HG02642 (cell line): ENCODE measurements at regions not wholly inside any gene's neighbourhood (a gene's known extent, or its start where the extent isn't known, plus 50 kb on each side); places are given as distances from the start of the nearest gene placed in this dataset.
"Not testable (repeated sequence)": the region's sequence is repeated elsewhere in the genome, so short reads cannot be mapped to it uniquely, and the experiment has no call there.

ENCODE experiments used
- ATAC-seq: cut with Tn5 transposase; IDR thresholded peaks from one replicate; pipeline ENCODE4 v1.9.1; 2021; ENCODE audit warnings: mild to moderate bottlenecking; ENCODE audit not compliant: unreplicated experiment, poor library complexity

DNA sequence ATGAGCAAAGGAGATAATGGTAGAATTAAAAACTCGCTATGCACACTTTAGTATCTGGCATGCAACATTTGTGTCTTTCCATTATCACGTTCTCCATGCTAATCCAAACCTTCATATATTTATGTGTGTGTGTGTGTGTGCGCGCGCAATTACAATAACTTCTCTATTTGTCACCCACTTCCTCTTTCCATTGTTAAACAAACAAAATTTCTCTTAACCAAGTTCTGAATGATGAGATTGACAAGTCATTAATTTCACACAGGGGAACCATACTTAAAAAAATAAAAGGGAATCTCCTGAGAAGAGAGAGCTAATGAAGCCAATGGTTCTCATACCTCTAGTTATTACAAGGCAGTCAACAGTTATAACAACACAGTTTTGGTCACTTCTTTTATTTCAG lies 575.9 kb upstream of the MDGA2 start:
- no peak for ATAC-seq

DNA sequence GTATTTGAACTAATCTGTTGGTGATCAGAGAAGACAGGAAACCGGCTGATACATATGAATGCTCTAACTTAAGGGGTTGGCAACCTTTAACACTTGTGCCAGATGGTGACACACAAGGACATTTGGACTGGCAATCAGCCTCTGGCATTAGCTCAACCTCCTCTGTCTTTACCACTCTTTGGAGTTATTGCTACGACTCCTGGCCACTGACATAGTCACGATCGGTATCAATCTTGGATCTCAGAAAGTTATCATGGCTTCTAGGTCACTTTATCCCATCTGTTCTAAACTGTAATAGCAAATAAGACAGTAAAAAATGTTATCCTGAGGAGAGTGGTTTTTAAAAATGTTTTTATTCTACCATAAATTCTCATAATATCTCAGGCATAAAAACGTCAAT lies 575.2 kb upstream of the MDGA2 start:
- no peak for ATAC-seq

DNA sequence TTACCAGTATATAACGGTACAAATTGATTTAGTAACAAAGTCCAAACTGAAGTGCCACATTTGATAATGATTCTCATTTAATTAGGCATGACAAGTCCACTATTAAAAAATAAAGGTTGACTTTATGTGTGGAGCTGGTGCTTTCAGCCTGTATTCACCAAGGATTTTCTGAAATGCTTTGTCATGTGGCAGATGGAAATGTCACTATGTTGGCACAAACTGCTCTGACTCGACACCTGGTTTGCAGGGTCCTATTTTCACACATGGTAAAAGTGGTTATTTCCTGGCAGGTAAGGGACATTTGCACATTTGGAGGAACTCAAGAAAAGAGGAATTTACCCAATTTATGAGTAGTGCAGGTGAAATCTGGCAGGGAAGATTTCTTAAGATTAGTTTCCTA lies 572.6 kb upstream of the MDGA2 start:
- ATAC-seq, result no peak

DNA sequence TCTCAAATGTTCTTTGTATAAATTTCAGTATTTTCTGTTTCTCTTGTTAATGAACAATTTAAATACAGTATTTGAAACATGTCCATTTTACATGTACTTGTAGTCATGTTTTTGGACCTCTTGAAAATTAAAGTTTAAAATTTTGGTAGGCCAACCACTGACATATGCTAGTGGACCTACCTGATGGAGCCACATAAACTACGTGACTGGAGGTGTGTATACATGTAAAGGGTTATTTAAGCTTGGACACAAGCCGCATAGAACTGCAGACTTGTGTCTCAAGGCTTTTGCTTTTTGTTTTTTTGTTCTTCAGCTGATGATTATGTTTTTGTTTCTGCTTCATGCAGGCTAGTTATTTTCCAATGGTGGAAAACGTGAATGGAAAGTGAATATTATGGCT lies 568.5 kb upstream of the MDGA2 start:
- no peak for ATAC-seq

DNA sequence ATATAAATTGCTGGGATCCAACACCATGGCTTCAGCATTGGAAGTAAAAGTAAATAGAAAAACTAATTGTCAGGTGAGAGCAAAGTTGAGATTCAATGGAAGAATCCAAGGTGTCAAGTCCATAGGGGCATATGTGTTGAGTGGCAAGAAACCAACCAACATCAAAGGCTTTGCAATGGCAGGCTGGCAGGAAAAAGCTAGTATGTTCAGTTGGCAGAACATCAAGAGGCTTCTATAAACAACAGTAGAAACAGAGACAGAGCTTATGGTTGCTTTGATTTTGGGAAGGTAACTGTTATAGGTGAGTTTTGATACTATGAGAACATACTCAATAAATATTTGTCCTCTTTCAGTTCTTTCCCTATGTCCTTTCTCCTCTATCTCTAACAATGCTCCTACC lies 553.7 kb upstream of the MDGA2 start:
- no peak for ATAC-seq

DNA sequence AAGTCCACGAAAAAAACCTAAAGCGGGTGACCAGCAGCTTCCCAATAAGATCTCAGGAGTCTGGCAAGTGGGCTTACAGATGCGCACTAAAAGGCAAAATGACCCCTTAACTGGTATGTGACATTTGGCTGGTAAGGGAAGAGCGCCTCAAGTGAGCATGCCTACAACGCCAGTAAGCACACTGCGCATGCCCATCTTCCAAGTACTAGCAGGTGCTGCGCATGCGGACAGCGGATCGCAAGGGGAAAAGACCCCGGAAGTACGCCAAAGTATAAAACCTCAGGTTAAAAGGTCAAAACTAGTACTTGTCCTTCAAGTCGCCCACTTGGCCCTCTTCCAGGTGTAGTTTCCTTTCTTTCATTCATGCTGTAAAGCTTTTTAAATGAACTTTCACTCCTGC lies 518.5 kb upstream of the MDGA2 start:
- no peak for ATAC-seq

DNA sequence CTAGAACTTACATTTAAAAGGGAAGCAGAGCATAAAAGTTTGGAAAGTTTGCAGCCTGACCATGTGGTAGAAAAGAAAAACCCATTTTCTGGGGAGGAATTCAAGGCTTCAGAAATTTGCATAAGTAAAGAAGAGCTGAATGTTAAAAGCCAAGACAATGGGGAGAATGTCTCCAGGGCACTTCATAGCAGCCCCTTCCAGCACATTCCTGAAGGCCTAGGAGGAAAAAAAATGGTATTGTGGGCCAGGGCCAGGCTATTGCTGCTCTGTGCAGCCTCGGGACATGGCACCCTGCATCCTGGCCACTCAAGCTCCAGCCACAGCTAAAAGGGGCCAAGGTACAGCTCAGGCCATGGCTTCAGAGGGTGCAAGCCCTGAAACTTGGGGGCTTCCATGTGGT lies 474.2 kb upstream of the MDGA2 start:
- not testable (repeated sequence) for ATAC-seq

DNA sequence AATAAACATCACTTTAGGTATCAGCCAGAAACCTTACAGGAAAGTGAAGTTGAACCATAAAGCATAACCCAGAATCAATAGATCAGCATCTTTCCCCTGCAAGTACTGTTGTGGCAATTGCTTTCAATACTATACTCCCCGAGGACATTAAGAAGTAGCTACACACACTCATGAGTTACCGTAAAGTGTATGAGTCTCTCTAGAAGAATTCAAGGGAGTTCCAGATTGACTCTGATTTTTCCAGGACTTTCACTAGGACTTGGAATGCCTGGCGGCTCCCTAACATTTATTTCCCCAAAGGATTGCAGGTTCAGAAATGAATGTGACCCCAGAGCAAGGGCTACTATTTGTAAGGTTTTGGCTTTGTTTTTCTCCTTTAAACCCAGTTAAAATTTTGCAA lies 465.4 kb upstream of the MDGA2 start:
- ATAC-seq, result no peak

DNA sequence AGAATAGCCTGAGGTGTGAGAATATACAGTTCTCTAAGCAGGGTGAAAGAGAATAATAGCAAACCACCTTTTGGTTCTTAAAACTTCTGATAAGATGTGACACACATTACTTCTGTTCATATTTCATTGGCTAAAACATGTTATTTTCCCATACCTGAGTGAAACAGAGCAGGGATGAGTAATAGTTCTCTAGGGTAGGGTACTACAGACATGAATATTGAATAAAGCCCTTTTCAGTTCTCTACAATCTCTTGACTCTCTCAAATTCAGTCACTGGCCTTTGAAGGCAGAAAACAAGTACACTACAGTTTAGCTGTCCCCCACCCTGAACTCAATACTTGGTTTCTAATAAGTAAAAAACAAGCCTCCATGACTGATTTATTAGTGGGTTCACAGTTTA lies 454.1 kb upstream of the MDGA2 start:
- no peak for ATAC-seq

DNA sequence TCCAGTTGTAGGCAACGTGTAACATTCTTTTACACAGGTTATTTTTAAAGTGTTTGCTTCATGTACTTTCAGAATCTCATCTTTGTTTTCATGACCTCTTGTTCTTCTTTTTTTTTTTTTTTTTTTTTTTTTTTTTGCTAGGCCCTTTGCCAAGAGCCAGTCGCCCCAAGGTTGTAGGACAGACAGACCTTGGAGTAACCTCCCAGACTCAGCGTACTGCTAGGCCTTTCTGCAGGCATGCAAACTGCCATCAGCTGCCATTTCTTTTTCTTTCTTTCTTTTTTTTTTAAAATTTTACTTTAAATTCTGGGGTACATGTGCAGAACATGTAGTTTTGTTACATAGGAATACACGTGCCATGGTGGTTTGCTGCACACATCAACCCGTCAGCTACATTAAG lies 452.3 kb upstream of the MDGA2 start:
- no peak for ATAC-seq

DNA sequence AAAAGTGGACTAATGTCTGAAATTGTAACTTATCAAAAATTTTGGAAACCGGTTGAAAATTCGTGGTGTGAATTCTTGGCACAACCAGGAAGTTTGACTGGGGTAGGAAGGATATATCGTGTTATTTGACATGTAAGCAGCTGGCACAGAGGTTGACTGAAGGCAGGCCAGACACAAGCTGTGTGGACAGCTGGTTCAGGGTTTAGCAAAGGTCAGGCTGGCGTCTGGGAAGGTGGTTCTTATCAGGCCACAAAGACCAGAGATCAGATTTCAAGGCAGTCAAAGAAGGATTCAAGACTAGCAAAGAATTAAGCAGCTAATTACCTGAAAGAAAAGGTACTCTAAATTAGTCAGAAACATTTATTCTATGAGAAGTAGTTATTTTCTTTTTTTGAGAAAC lies 450.2 kb upstream of the MDGA2 start:
- no peak for ATAC-seq

DNA sequence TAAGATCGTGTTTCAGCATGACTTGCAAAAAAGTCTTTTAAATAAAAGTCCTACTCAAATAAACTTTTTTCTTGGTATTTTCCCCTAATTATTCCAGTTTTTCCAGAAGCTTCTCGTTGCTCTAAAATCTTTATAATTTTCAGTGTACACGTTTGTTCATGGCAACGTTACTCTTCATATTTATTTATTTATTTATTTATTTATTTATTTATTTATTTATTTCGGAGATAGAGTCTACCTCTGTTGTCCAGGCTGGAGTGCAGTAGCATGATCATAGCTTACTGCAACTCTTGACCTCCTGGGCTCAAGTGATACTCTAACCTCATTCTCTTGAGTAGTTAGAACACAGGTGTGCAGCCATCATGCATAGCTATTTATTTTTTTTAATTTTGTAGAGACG lies 438.3 kb upstream of the MDGA2 start:
- ATAC-seq, result no peak

DNA sequence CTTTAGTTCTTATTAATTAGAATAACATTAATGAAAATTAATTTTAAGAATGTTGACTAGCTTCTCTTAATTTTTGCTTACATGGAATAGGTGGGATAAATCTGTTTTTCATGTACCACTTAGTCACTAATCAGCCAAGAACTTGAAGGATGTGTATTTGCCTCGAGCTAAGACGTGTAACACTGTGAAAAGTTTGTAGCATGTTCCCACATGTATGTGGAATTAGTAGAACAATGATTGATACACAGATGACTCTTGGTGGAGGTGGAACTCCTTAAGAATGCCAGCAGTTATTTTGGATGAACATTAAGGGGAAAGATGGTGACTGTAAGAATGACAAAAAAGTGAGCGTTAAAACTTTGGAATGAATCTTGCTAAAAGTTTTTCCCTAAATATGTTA lies 435.7 kb upstream of the MDGA2 start:
- no peak for ATAC-seq

DNA sequence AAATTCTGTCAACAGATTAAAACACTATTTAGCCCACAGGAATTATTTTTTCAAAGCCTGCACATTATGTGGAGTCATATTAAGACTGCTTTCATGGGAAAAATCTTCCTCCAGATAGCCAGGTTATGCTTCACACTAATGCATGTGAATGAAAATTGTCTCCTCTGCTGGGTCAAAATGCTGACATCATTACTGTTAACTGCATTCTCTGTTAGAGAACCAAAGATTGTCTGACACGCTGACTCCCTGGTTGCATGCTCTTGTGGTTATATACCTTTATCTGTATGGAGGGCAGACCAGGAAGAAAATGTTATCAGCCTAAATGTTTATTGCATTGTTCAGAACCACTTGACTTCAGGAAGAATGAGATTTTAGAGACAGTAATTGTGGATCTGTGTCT lies 432.2 kb upstream of the MDGA2 start:
- no peak for ATAC-seq

DNA sequence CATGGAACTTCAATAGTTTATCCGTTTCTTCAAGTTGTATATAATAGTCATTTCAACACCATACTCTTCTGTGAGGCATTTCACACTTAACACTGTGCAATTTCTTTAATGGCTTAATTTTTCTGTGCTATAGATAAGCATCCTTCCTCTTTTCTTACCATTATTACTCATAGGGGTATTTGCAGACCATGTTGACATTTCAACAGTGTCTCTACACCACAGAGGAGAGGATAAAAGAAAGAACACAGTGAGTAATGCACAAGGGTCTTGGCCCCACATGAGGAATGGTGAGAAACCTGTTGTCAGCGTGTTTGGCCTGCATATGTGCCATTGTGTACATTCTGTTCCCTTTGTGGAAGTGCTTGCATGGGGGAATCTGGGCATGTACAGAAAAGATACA lies 421.5 kb upstream of the MDGA2 start:
- no peak for ATAC-seq

DNA sequence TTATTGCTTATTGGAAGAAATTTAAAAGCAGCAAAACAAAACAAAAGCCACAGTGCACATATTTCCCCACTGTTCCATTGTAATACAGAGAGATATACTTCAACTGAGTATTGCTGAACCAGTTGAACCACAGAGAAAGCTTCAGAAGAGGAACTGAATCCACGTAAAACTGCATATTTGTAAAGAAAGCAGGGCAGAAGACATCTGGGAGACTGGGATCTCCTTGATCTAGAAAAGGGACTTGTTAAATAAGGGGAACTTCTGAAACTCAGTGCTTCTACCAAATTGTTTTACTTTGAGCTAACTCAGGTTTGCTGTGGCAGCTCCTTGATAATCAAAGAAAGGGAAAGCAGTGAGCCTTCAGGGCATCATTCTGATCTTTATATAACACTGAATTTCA lies 411.1 kb upstream of the MDGA2 start:
- ATAC-seq, result no peak

DNA sequence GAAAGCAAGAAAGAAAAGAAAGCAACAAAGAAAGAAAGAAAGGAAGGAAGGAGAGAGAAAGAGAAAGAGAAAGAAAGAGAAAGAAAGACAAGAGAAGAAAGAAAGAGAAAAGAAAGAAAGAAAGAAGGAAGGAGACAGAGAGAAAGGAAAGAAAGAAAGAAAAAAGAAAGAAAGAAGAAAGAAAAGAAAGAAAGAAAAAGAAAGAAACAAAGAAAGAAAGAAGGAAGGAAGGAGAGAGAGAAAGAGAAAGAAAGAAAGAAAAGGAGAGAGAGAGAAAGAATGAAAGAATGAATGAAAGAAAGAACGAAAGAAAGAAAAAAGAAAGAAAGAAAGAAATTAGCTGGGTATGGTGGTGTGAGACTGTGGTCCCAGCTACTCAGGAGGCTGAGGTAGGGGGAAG lies 400.1 kb upstream of the MDGA2 start:
- no peak for ATAC-seq

DNA sequence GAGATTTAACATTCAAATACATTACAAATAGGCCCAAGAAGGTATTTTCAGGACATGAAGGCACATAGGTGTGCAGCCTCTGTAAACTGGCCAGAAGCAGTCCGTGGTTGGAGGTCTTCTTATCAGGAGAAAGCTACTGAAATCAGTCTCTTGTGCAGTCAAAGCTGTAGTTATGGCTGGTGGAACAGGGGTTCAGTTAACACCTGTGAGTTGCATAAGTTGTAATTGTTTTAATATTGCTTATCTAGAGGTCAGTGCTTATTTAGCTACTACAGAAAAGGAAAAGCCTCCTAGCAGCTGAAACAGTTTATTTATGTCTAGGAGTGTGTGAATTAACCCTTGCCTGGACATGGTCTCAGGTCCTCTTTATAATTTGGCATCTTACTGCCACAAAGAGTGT lies 377.6 kb upstream of the MDGA2 start:
- no peak for ATAC-seq

DNA sequence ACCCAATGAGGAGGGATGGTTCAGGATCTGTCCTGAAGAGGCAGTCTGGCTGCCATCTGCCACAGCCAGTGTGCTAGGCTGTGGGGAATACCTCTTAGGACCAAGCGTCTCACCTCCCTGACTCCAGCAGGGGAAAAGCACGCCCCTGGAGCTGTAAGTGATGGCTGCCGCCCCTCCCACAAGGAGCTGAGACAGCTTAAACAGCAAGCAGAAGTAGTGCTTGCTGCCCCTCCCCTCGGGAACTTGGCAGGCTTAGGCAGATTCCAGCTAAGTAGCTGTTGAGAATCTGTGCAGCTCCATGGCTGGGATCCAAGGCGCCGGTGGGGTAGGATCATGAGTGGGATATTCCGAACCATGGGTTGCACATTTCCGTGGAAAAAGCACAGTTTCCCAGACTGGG lies 360.4 kb upstream of the MDGA2 start:
- no peak for ATAC-seq

DNA sequence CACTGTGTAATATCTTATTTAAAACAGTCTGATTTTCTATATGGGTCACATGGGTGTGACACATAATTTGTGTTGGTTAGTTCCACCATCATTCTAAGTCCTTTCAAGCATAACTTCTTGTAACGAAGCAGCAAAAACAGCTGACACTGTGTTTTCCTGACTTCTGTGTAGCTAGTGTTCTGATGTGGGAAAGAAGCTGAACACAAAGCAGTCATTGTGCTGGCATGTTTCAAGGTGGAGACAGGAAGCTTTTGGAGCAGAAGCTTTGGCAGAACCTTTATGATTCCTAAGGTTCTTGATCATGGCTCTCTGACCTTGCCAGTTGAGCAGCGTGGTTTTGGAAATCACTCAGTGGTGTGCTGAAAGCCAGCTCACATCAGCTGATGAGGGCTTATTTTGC lies 351.7 kb upstream of the MDGA2 start:
- no peak for ATAC-seq

DNA sequence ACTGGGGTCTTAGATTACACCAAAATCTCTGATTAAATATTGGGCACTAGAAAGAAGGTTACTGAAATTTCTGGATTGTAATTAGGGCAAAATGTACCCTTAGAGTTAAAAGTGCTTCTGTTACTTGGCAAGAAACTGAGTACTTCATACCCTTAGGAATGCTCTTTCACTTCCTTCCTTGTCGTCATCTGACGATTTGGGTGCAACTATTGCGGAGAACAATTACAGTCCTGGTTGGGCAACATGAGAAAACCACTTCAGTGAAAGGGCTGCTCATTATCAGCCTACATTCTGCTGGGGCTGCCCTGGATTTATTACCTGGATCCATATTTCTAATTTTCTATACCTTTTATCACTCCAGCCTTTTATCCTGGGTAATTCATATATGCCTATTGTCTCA lies 348.5 kb upstream of the MDGA2 start:
- no peak for ATAC-seq

DNA sequence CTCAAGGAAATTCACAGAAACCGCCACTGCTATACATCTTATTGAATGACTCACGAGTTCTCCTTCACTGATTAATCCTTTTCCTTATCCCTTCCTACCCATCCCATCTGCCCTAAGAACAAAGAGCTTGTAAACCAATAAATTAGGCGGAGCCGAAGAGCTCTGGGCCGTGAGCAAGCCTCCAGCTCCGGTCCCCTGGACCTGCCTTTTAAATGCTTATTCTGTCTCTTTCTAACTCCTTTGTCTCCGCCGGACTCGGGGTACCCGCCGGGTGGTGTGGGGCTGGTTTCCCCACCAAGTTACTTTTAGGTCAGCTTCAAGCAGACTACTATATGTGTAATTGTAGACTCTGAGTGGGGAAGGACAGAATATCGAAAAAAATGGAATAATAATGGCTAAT lies 336.1 kb upstream of the MDGA2 start:
- not testable (repeated sequence) for ATAC-seq

DNA sequence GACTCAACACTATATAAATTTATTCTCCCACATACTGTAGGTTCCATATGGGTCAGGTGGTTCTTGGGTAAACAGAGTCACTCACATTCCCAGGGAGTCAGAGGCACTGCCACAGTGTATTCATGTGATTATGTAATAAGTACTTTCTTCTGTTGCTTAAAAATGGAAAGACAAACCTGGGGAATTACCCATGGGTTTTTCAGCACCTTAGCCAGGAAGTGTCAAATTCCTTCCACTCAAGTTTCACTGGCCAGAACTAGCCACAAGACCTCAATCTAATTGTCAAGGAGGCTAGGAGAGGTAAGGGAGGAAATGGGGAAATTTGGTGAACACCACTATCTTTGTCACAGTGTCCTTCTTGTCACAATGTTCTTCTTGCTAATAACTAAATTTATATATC lies 333.2 kb upstream of the MDGA2 start:
- ATAC-seq, result peak; percentile 50

DNA sequence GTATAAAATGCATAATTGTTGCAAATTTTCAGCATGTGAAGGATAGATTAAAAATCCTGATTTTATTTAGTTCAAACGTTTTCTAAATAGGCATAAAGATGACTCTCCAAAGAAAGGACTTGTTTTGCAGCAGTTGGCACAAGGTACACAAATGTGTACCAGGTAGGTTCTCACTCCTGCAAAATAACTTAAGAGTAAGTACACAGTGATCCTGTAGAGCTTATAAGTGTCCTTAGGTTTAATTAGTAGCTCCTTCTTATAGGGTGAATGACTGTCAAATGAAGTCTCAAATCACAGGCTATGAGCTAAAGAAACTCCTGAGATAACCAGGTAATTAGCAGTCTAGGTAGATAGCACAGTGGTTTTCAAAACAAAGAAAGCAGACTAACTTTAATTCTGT lies 330.6 kb upstream of the MDGA2 start:
- no peak for ATAC-seq
